22Rv1 (cell line): ENCODE measurements at regions not wholly inside any gene's neighbourhood (a gene's known extent, or its start where the extent isn't known, plus 50 kb on each side); places are given as distances from the start of the nearest gene placed in this dataset.
"Not testable (repeated sequence)": the region's sequence is repeated elsewhere in the genome, so short reads cannot be mapped to it uniquely, and the experiment has no call there.

Source experiments
- ZFX ChIP-seq: fragments of 450-650 bp; IDR thresholded peaks from 2 replicates; pipeline ENCODE4 v1.6.1; 2017; ENCODE audit warnings: antibody characterized with exemption, borderline replicate concordance
- TF ChIP-seq, protein P1 (sequence below): fragments of 450-650 bp; IDR thresholded peaks from 2 replicates; pipeline ENCODE4 v1.5.1; 2017; ENCODE audit warnings: mild to moderate bottlenecking

DNA sequence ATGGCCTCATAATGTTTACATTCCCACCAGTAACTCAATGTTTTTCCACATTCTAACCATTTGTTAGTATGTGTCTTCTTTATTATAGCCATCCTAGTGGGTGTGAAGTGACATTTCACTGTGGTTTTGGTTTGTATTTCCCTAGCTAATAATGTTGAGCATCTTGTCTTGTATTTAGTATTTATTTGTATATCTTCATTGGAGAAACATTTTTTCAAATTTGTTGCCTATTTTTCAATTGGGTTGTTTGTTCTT lies 144.8 kb upstream of the NBPF19 start:
- TF ChIP-seq, protein P1, sequence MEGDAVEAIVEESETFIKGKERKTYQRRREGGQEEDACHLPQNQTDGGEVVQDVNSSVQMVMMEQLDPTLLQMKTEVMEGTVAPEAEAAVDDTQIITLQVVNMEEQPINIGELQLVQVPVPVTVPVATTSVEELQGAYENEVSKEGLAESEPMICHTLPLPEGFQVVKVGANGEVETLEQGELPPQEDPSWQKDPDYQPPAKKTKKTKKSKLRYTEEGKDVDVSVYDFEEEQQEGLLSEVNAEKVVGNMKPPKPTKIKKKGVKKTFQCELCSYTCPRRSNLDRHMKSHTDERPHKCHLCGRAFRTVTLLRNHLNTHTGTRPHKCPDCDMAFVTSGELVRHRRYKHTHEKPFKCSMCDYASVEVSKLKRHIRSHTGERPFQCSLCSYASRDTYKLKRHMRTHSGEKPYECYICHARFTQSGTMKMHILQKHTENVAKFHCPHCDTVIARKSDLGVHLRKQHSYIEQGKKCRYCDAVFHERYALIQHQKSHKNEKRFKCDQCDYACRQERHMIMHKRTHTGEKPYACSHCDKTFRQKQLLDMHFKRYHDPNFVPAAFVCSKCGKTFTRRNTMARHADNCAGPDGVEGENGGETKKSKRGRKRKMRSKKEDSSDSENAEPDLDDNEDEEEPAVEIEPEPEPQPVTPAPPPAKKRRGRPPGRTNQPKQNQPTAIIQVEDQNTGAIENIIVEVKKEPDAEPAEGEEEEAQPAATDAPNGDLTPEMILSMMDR, result not testable (repeated sequence)
- not testable (repeated sequence) for TF ChIP-seq ZFX
